Tibial nerve (tissue), 4 donors: ENCODE measurements at regions not wholly inside any gene's neighbourhood (a gene's known extent, or its start where the extent isn't known, plus 50 kb on each side); places are given as distances from the start of the nearest gene placed in this dataset.

Experiments
- CTCF ChIP-seq, 5 experiments: fragments of 200-600 bp in 3 of 5; fragments of 450-650 bp in 2 of 5; sonication (generic) in 3 of 5; IDR thresholded peaks; one replicate each; pipeline ENCODE4 v1.5.1; 2016 to 2019; ENCODE audit warnings: antibody characterized with exemption in 5 of 5, mild to moderate bottlenecking in 3 of 5, moderate library complexity in 2 of 5
- EP300 ChIP-seq, 2 donors: sonication (generic); formaldehyde crosslinking; IDR thresholded peaks; one replicate each; pipeline ENCODE4 v1.6.1; 2017; ENCODE audit warnings: antibody characterized with exemption in 2 of 2, mild to moderate bottlenecking in 1 of 2
- POLR2A ChIP-seq, 2 donors: fragments of 450-650 bp; IDR thresholded peaks; one replicate each; pipeline ENCODE4 v1.6.1; 2017; ENCODE audit warnings: antibody characterized with exemption in 2 of 2, mild to moderate bottlenecking in 2 of 2, moderate library complexity in 2 of 2

GRCh38 chr9:10705383-10705782, 92.6 kb upstream of the PTPRD start:
- TF ChIP-seq CTCF (IDR thresholded peaks at IDR 0.05) (no peak), EP300 (IDR thresholded peaks at IDR 0.05) (no peak), POLR2A (IDR thresholded peaks at IDR 0.05) (no peak)
